ENCODE measurements at regions not wholly inside any gene's neighbourhood (a gene's known extent, or its start where the extent isn't known, plus 50 kb on each side); places are given as distances from the start of the nearest gene placed in this dataset.
"Not testable (repeated sequence)": the region's sequence is repeated elsewhere in the genome, so short reads cannot be mapped to it uniquely, and the experiment has no call there.

GRCh38 chrY:17511984-17512383, 368.0 kb downstream of the CDY2B start:
- in situ Hi-C loops (cut with MboI; ENCODE audit: low pct_unique_long_range_greater_than_20kb, low sequenced_read_pairs); DNase-seq: not testable (repeated sequence)

GRCh38 chrY:17511476-17511875, 368.5 kb downstream of the CDY2B start:
- in situ Hi-C loops (cut with MboI; ENCODE audit: low pct_unique_long_range_greater_than_20kb, low sequenced_read_pairs); DNase-seq: not testable (repeated sequence)

- in situ Hi-C loops (cut with MboI; ENCODE audit: low pct_unique_long_range_greater_than_20kb, low sequenced_read_pairs); DNase-seq: not testable (repeated sequence)
Measured at GRCh38 chrY:17505834-17506233, 374.2 kb downstream of the CDY2B start.

- DNase-seq; in situ Hi-C loops (cut with MboI; ENCODE audit: low pct_unique_long_range_greater_than_20kb, low sequenced_read_pairs): not testable (repeated sequence)
Measured at GRCh38 chrY:17484763-17485162, 395.3 kb downstream of the CDY2B start.

- DNase-seq; in situ Hi-C loops (cut with MboI; ENCODE audit: low pct_unique_long_range_greater_than_20kb, low sequenced_read_pairs): not testable (repeated sequence)
Measured at GRCh38 chrY:17484157-17484556, 395.9 kb downstream of the CDY2B start.

GRCh38 chrY:17481389-17482022, 398.5 kb downstream of the CDY2B start:
- DNase-seq; in situ Hi-C loops (cut with MboI; ENCODE audit: low pct_unique_long_range_greater_than_20kb, low sequenced_read_pairs): not testable (repeated sequence)

GRCh38 chrY:17472068-17472467, 408.0 kb downstream of the CDY2B start:
- DNase-seq; in situ Hi-C loops (cut with MboI; ENCODE audit: low pct_unique_long_range_greater_than_20kb, low sequenced_read_pairs): not testable (repeated sequence)

- in situ Hi-C loops (cut with MboI; ENCODE audit: low pct_unique_long_range_greater_than_20kb, low sequenced_read_pairs) = not testable (repeated sequence)
Measured at GRCh38 chrY:17459753-17460152, 420.3 kb downstream of the CDY2B start.

GRCh38 chrY:17430570-17431166, 449.4 kb downstream of the CDY2B start:
- peak; percentile 38 for DNase-seq
- in situ Hi-C loops (cut with MboI; ENCODE audit: low pct_unique_long_range_greater_than_20kb, low sequenced_read_pairs) = no loop called here

More at GRCh38 chrY:17459753-17460152, 420.3 kb downstream of the CDY2B start:
- not testable (repeated sequence) for DNase-seq

GRCh38 chrY:17398336-17399072, 481.5 kb downstream of the CDY2B start:
- in situ Hi-C loops (cut with MboI; ENCODE audit: low pct_unique_long_range_greater_than_20kb, low sequenced_read_pairs) = no loop called here
- no peak for DNase-seq

GRCh38 chrY:17397659-17398058, 482.4 kb downstream of the CDY2B start:
- in situ Hi-C loops (cut with MboI; ENCODE audit: low pct_unique_long_range_greater_than_20kb, low sequenced_read_pairs) = no loop called here
- DNase-seq = no peak

- no peak for DNase-seq
- in situ Hi-C loops (cut with MboI; ENCODE audit: low pct_unique_long_range_greater_than_20kb, low sequenced_read_pairs) = no loop called here
Measured at GRCh38 chrY:17381431-17382070, 498.5 kb downstream of the CDY2B start.

GRCh38 chrY:17378326-17378725, 501.7 kb downstream of the CDY2B start:
- in situ Hi-C loops (cut with MboI; ENCODE audit: low pct_unique_long_range_greater_than_20kb, low sequenced_read_pairs) = no loop called here
- DNase-seq = no peak

GRCh38 chrY:17368413-17368812, 511.6 kb downstream of the CDY2B start:
- no peak for DNase-seq
- in situ Hi-C loops (cut with MboI; ENCODE audit: low pct_unique_long_range_greater_than_20kb, low sequenced_read_pairs) = no loop called here

GRCh38 chrY:17366400-17366799, 513.6 kb downstream of the CDY2B start:
- in situ Hi-C loops (cut with MboI; ENCODE audit: low pct_unique_long_range_greater_than_20kb, low sequenced_read_pairs) = no loop called here
- DNase-seq = no peak

- in situ Hi-C loops (cut with MboI; ENCODE audit: low pct_unique_long_range_greater_than_20kb, low sequenced_read_pairs) = no loop called here
- no peak for DNase-seq
Measured at GRCh38 chrY:17339028-17339427, 541.0 kb downstream of the CDY2B start.

GRCh38 chrY:17330733-17331132, 549.3 kb downstream of the CDY2B start:
- no peak for DNase-seq
- in situ Hi-C loops (cut with MboI; ENCODE audit: low pct_unique_long_range_greater_than_20kb, low sequenced_read_pairs) = no loop called here

- DNase-seq = no peak
- in situ Hi-C loops (cut with MboI; ENCODE audit: low pct_unique_long_range_greater_than_20kb, low sequenced_read_pairs) = no loop called here
Measured at GRCh38 chrY:17319916-17320315, 560.1 kb downstream of the CDY2B start.

- DNase-seq = no peak
- in situ Hi-C loops (cut with MboI; ENCODE audit: low pct_unique_long_range_greater_than_20kb, low sequenced_read_pairs) = no loop called here
Measured at GRCh38 chrY:17318631-17319030, 561.4 kb downstream of the CDY2B start.

GRCh38 chrY:17277056-17277455, 603.0 kb downstream of the CDY2B start:
- in situ Hi-C loops (cut with MboI; ENCODE audit: low pct_unique_long_range_greater_than_20kb, low sequenced_read_pairs) = no loop called here
- no peak for DNase-seq

Measured in KBM-7 (cell line).